ENCODE measurements at regions not wholly inside any gene's neighbourhood (a gene's known extent, or its start where the extent isn't known, plus 50 kb on each side); places are given as distances from the start of the nearest gene placed in this dataset.

DNA sequence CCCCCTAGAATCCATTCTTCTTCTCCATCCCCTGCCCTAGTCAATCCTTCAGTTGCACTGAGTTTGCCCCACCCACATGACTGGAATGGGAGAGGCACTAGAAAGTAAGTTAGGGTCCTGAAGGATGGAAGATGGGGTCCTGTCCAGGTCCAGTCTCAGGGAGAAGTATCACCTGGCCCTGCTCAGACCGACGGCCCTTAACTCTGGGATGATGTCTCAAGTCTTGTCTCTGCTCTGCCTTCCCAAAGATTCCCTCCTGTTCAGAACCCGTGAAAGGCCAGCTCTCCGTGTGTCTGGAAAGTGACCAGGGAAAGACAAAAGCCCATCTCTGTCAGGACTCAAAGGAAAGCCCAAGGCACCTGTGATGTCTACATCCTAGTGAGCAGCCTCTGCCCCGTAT lies 88.8 kb downstream of the OAT start:
- TF ChIP-seq, protein P1, sequence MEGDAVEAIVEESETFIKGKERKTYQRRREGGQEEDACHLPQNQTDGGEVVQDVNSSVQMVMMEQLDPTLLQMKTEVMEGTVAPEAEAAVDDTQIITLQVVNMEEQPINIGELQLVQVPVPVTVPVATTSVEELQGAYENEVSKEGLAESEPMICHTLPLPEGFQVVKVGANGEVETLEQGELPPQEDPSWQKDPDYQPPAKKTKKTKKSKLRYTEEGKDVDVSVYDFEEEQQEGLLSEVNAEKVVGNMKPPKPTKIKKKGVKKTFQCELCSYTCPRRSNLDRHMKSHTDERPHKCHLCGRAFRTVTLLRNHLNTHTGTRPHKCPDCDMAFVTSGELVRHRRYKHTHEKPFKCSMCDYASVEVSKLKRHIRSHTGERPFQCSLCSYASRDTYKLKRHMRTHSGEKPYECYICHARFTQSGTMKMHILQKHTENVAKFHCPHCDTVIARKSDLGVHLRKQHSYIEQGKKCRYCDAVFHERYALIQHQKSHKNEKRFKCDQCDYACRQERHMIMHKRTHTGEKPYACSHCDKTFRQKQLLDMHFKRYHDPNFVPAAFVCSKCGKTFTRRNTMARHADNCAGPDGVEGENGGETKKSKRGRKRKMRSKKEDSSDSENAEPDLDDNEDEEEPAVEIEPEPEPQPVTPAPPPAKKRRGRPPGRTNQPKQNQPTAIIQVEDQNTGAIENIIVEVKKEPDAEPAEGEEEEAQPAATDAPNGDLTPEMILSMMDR (IDR thresholded peaks at IDR 0.05) = no peak
- no peak for TF ChIP-seq POLR2AphosphoS5 (IDR thresholded peaks at IDR 0.05)
- no peak for TF ChIP-seq POLR2A (IDR thresholded peaks at IDR 0.05)

Measured in gastroesophageal sphincter (tissue), 3 donors.